ENCODE measurements at regions not wholly inside any gene's neighbourhood (a gene's known extent, or its start where the extent isn't known, plus 50 kb on each side); places are given as distances from the start of the nearest gene placed in this dataset.

- no peak for DNase-seq (ENCODE audit: low spot score in 2 of 2)
- WGBS, 2 donors = 27 to 29% methylated on average over 1 of the region's 1 CpG
- H3K4me3 ChIP-seq (ENCODE audit: low read depth, poor library complexity, severe bottlenecking) = no peak overlapping the region
- no peak for TF ChIP-seq POLR2A (IDR thresholded peaks at IDR 0.05)
- no peak for TF ChIP-seq CTCF (IDR thresholded peaks at IDR 0.05)
- intact Hi-C loops (cut with DNase I; ENCODE audit: low total_unique reads) = no loop called here
Measured at GRCh38 chr14:71651228-71651627, 281.0 kb upstream of the RGS6 start.

- WGBS, 2 donors = 98 to 100% methylated on average over 1 of the region's 1 CpG
- no peak for DNase-seq (ENCODE audit: low spot score in 2 of 2)
- TF ChIP-seq CTCF (IDR thresholded peaks at IDR 0.05) (no peak), POLR2A (IDR thresholded peaks at IDR 0.05) (no peak)
- intact Hi-C loops (cut with DNase I; ENCODE audit: low total_unique reads) = no loop called here
- no peak overlapping the region for H3K4me3 ChIP-seq (ENCODE audit: low read depth, poor library complexity, severe bottlenecking)
Measured at GRCh38 chr14:71652368-71652767, 279.9 kb upstream of the RGS6 start.

- intact Hi-C loops (cut with DNase I; ENCODE audit: low total_unique reads) = no loop called here
- TF ChIP-seq POLR2A (IDR thresholded peaks at IDR 0.05) = no peak
- no peak for TF ChIP-seq CTCF (IDR thresholded peaks at IDR 0.05)
- no peak for DNase-seq (ENCODE audit: low spot score in 2 of 2)
- 98 to 99% methylated on average over 3 of the region's 3 CpGs for WGBS, 2 donors
- H3K4me3 ChIP-seq (ENCODE audit: low read depth, poor library complexity, severe bottlenecking) = no peak overlapping the region
Measured at GRCh38 chr14:71654810-71655209, 277.4 kb upstream of the RGS6 start.

GRCh38 chr14:71658261-71658860, 273.9 kb upstream of the RGS6 start:
- intact Hi-C loops (cut with DNase I; ENCODE audit: low total_unique reads) = no loop called here
- TF ChIP-seq CTCF (IDR thresholded peaks at IDR 0.05) (no peak), POLR2A (IDR thresholded peaks at IDR 0.05) (no peak)
- no peak overlapping the region for H3K4me3 ChIP-seq (ENCODE audit: low read depth, poor library complexity, severe bottlenecking)
- DNase-seq (ENCODE audit: low spot score in 2 of 2) = no peak
- 58 to 67% methylated on average over 2 of the region's 2 CpGs for WGBS, 2 donors

GRCh38 chr14:71659159-71659558, 273.1 kb upstream of the RGS6 start:
- intact Hi-C loops (cut with DNase I; ENCODE audit: low total_unique reads) = no loop called here
- no peak for TF ChIP-seq POLR2A (IDR thresholded peaks at IDR 0.05)
- TF ChIP-seq CTCF (IDR thresholded peaks at IDR 0.05) = no peak
- no peak overlapping the region for H3K4me3 ChIP-seq (ENCODE audit: low read depth, poor library complexity, severe bottlenecking)
- no peak for DNase-seq (ENCODE audit: low spot score in 2 of 2)

- no peak for DNase-seq (ENCODE audit: low spot score in 2 of 2)
- no peak for TF ChIP-seq POLR2A (IDR thresholded peaks at IDR 0.05)
- TF ChIP-seq CTCF (IDR thresholded peaks at IDR 0.05) = no peak
- 94 to 95% methylated on average over 5 of the region's 5 CpGs for WGBS, 2 donors
- intact Hi-C loops (cut with DNase I; ENCODE audit: low total_unique reads) = no loop called here
- H3K4me3 ChIP-seq (ENCODE audit: low read depth, poor library complexity, severe bottlenecking) = no peak overlapping the region
Measured at GRCh38 chr14:71661441-71661840, 270.8 kb upstream of the RGS6 start.

Data from lower leg skin (tissue), 4 donors.